GM19025 (cell line): ENCODE measurements at regions not wholly inside any gene's neighbourhood (a gene's known extent, or its start where the extent isn't known, plus 50 kb on each side); places are given as distances from the start of the nearest gene placed in this dataset.
"Not testable (repeated sequence)": the region's sequence is repeated elsewhere in the genome, so short reads cannot be mapped to it uniquely, and the experiment has no call there.

ENCODE experiments used
- ATAC-seq: cut with Tn5 transposase; IDR thresholded peaks from one replicate; pipeline ENCODE4 v1.9.1; 2021; ENCODE audit warnings: mild to moderate bottlenecking, low read depth, moderate library complexity; ENCODE audit not compliant: unreplicated experiment

GRCh38 chr11:122023614-122024250, 92.3 kb downstream of the BLID start:
- ATAC-seq: no peak

GRCh38 chr11:122022646-122023045, 93.4 kb downstream of the BLID start:
- no peak for ATAC-seq

- ATAC-seq: no peak
Measured at GRCh38 chr11:122020902-122021301, 95.1 kb downstream of the BLID start.

GRCh38 chr11:122019908-122020694, 95.9 kb downstream of the BLID start:
- no peak for ATAC-seq

- no peak for ATAC-seq
Measured at GRCh38 chr11:122007601-122008071, 108.4 kb downstream of the BLID start.

GRCh38 chr11:122004446-122004845, 111.6 kb downstream of the BLID start:
- ATAC-seq: no peak

- ATAC-seq: no peak
Measured at GRCh38 chr11:122002926-122003325, 113.1 kb downstream of the BLID start.

DNA sequence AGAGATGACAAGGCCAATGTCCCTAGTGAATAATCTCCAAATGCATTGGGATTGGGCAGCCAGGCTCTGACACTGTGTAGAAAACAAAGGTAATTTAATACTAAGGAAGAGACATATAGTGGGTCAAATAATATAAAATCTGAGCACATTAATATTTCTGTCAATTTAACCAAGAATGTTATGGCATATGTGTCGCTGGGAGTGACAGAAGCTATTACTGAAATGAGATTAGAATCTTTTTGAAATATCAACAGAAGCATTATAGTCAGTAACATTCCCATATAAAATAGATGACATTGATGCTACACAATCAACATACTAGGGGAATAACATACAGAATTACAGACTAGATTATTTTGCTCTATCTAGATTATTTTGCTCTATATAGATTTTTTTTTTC, 114.0 kb downstream of the BLID start:
- ATAC-seq: no peak

- no peak for ATAC-seq
Measured at GRCh38 chr11:121999651-122000050, 116.4 kb downstream of the BLID start.

DNA sequence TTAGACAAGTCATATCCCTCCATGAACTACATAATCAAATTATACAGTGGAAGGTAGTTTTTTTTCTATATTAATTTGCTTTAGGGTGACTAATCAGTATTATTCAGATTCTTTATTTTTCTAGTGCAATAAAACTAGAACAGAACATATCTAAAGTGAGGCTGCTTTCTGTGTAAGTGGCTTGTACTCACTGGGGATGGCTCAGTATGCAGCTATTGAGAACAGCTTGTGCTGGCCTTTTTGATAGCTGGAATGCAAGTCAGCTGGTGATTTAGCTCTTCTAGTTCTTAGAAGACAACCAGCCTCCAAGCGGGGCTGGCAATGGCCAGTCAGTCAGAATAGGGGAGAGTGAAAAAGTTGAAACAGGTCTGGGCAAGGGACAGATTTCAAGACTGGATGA, 119.4 kb downstream of the BLID start:
- no peak for ATAC-seq

DNA sequence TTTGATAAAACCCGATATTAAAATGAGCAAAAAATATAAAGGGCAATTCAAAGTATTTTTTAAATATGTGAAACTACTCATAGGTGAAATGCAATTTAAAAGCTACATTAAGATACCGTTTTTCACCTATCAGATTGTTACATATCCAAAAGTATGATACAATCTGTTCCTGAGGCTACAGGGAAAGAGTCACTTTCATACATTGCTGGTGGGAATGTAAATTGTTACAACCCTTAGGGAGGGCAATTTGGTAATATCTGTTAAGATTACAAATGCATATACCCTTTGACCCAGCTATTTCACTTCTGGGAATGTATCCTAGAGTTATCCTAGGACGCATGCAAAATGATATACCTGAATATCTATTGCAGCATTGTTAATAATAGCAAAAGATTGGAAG, 132.1 kb downstream of the BLID start:
- ATAC-seq: no peak

DNA sequence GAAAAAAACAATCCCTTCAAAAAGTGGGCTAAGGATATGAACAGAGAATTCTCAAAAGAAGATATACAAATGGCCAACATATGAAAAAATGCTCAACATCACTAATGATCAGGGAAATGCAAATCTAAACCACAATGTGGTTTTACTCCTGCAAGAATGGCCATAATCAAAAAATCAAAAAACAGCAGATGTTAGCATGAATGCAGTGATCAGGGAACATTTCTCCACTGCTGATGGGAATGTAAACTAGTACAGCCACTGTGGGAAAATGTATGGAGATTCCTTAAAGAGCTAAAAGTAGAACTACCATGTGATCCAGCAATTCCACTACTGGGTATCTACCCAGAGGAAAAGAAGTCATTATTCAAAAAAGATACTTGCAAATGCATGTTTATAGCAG, 138.1 kb downstream of the BLID start:
- not testable (repeated sequence) for ATAC-seq

DNA sequence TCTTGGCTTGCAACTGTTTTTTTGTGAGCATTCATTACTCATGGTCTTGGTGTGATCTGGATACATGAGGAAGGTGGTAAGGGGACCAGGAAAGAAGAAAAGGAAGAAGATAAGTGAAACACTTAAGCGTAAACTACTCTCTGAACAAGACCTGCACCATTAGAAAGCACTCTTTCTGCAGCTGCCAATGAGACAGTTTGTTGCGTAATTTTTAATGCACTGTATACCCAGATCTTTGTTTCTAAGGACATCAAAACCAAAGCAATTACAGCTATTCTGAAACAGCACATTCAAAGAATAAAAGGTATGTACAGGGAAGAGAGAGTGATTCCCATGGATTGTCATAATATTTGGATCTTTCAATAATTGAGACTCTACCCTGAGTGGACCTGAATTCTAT, 147.4 kb downstream of the BLID start:
- no peak for ATAC-seq

- no peak for ATAC-seq
Measured at GRCh38 chr11:121967131-121967704, 148.8 kb downstream of the BLID start.

DNA sequence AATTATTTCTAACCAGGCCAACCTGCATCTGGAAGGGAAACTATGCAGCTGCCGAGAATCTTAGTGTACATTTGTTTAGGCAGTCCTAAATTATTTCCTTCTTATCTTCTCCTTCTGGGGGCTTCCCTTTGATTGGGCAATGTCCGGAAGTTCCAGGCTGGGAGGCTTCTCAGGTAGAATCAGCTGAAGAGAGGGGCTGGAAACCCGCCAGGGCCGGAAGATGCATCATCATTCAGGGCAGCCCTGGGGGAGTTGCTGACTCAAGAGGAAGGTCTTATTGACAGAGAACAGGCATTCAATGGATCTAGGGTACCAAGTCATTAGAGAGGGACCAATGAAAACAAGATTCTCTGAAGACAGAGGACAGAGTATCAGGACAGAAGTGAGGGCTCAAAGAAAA, 150.7 kb downstream of the BLID start:
- ATAC-seq: no peak

DNA sequence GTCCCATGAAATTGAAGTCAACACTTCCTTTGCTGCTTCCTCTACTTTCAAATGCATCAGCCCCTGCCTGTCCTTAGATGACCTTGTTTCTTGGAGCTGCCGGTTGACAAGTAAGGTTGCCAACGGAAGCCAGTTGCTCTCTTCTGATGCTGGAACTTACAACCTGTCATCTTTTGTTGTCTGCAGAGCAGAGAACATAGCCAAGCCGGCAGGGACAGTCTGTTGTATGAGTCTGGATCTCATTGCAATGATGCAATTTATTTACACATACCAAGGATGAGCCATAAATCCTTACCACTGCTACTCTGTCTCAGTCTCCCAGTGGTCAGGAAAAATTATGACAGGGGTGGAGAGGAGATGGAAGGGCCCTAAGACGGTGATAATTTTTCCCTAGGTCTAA, 151.4 kb downstream of the BLID start:
- ATAC-seq: no peak

GRCh38 chr11:121963846-121964245, 152.2 kb downstream of the BLID start:
- ATAC-seq: not testable (repeated sequence)

DNA sequence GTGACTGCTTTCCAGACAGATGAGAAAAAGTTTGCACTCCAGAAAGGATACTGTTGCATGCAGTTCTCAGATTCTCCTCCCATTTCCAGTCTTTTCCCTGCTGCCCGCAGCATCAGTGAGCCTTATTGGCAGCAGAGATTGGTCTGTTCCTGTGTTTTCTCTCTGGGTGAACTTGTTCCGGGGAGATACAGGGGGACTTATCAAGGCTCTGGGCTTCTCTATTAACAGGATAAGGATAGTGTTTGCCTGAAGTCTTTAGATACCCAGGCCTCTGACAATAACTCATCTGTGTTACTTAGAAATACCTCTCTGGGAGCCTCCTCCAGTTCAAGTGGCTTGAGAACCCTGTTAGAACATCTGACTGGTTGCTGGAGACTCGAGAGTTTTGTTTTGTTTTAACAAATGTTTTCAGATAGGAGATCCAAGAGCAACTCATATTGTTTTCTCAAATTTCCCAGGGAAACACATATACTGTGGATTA, 154.7 kb downstream of the BLID start:
- ATAC-seq: no peak

DNA sequence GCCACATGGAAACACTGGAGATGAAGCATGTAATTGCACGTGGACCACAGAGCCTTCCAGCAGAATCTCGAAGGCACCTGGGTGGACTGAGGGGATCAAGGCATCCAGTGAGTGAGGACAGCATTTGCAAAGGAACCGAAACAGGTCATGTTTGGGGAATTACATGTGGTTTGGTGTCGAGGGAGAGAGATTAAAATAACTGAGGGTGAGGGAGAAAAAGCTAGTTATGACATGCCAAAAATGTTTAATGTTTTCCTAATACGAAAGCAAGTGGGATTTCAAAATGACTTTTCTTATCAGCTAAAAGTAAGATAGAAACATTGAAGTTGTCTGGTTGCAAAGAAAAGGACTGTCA, 157.1 kb downstream of the BLID start:
- no peak for ATAC-seq

DNA sequence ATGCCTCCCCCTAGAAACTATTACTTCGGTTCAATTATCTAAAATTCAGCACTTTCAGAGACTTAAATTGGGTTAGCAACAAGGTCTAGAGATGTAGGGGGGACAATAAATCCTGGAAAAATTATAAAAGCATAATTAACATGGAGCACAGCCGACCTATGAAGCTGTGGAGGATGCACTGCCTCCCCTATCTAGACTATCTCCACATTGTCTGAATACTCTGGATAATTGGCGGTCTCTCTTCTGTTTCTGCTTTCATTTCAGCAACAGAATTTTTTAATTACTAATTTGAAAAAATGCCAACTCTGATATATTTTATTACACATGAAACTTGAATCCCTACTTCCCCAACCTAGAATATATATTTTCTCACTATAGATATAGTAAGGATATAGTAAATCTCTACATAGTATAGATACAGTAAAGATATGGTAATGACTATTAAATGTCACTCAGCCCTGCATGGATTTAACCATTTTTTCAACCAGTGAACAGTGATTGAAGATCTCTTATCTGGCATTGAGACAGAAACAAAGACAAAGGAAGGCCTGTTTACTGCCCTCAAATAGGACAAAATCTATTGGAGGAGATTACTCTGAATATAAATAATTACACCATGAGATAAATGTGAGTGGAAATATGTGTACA, 157.6 kb downstream of the BLID start:
- ATAC-seq: no peak

GRCh38 chr11:121953122-121953521, 162.9 kb downstream of the BLID start:
- ATAC-seq: no peak
